Activated CD4-positive, alpha-beta T cell treated with anti-CD3 and anti-CD28 coated beads, Interleukin-2, amount 50 U/mL, for 24 hours (primary cell): ENCODE measurements at regions not wholly inside any gene's neighbourhood (a gene's known extent, or its start where the extent isn't known, plus 50 kb on each side); places are given as distances from the start of the nearest gene placed in this dataset.

ENCODE experiments used
- DNase-seq, 2 donors: peaks; one replicate each; pipeline ENCODE4 v3.0.0-alpha.2; 2020; ENCODE audit warnings: low read depth in 1 of 2, low spot score in 1 of 2

- DNase-seq, result peak; percentile 35 to 49
Measured at GRCh38 chr12:38138225-38139221, 178.1 kb upstream of the ALG10B start.

- no peak for DNase-seq
Measured at GRCh38 chr12:38139456-38139855, 177.1 kb upstream of the ALG10B start.

GRCh38 chr12:38141239-38141638, 175.3 kb upstream of the ALG10B start:
- DNase-seq, result no peak

- no peak for DNase-seq
Measured at GRCh38 chr12:38141861-38142260, 174.7 kb upstream of the ALG10B start.

GRCh38 chr12:38142974-38143373, 173.6 kb upstream of the ALG10B start:
- no peak for DNase-seq

GRCh38 chr12:38144049-38144448, 172.5 kb upstream of the ALG10B start:
- no peak for DNase-seq

GRCh38 chr12:38144601-38145436, 171.8 kb upstream of the ALG10B start:
- DNase-seq, result no peak

- DNase-seq, result no peak
Measured at GRCh38 chr12:38149395-38150073, 167.0 kb upstream of the ALG10B start.

GRCh38 chr12:38151991-38152700, 164.4 kb upstream of the ALG10B start:
- DNase-seq, result no peak

GRCh38 chr12:38152816-38153736, 163.5 kb upstream of the ALG10B start:
- no peak for DNase-seq

- DNase-seq, result no peak
Measured at GRCh38 chr12:38153737-38154061, 162.9 kb upstream of the ALG10B start.

- no peak for DNase-seq
Measured at GRCh38 chr12:38154096-38155019, 162.2 kb upstream of the ALG10B start.

GRCh38 chr12:38155020-38155395, 161.6 kb upstream of the ALG10B start:
- DNase-seq, result no peak

- DNase-seq, result no peak
Measured at GRCh38 chr12:38155526-38156496, 160.8 kb upstream of the ALG10B start.

- no peak for DNase-seq
Measured at GRCh38 chr12:38156497-38157245, 159.9 kb upstream of the ALG10B start.

GRCh38 chr12:38157274-38157932, 159.2 kb upstream of the ALG10B start:
- DNase-seq, result no peak
